Esophagus muscularis mucosa (tissue), 3 donors: ENCODE measurements at regions not wholly inside any gene's neighbourhood (a gene's known extent, or its start where the extent isn't known, plus 50 kb on each side); places are given as distances from the start of the nearest gene placed in this dataset.
"Not testable (repeated sequence)": the region's sequence is repeated elsewhere in the genome, so short reads cannot be mapped to it uniquely, and the experiment has no call there.

Source experiments
- POLR2A ChIP-seq: fragments of 450-650 bp; IDR thresholded peaks from one replicate; pipeline ENCODE4 v1.6.1; 2017; ENCODE audit warnings: antibody characterized with exemption, moderate library complexity, mild to moderate bottlenecking, low read depth
- TF ChIP-seq, protein P1 (sequence below), 3 experiments: fragments of 200-600 bp in 2 of 3; fragments of 450-650 bp in 1 of 3; sonication (generic) in 2 of 3; IDR thresholded peaks; one replicate each; pipeline ENCODE4 v1.5.1; 2017 to 2019; ENCODE audit warnings: antibody characterized with exemption in 3 of 3, mild to moderate bottlenecking in 2 of 3, moderate library complexity in 1 of 3

DNA sequence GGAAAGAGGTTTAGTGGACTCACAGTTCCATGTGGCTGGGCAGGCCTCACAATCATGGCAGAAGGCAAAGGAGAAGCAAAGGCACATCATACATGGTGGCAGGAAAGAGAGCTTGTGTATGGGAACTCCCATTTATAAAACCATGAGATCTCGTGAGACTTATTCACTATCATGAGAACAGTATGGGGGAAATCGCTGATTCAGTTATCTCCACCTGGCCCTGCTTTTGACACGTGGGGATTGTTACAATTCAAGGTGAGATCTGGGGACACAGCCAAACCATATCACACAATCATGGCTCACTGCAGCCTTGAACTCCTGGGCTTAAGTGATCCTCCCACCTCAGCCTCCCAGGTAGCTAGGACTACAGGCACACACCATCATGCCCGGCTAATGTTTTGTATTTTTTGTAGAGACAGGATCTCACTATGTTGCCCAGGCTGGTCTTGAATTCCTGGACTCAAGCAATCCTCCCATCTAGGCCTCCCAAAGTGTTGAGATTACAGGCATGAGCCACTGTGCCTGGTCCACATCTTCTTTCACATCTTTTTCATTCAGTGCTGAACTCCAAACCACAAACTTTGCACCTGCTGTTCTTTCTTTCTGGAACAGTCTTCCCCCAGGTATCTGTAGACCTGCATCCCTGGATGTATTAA is 194.2 kb downstream of the ZFP64 start:
- TF ChIP-seq, protein P1, sequence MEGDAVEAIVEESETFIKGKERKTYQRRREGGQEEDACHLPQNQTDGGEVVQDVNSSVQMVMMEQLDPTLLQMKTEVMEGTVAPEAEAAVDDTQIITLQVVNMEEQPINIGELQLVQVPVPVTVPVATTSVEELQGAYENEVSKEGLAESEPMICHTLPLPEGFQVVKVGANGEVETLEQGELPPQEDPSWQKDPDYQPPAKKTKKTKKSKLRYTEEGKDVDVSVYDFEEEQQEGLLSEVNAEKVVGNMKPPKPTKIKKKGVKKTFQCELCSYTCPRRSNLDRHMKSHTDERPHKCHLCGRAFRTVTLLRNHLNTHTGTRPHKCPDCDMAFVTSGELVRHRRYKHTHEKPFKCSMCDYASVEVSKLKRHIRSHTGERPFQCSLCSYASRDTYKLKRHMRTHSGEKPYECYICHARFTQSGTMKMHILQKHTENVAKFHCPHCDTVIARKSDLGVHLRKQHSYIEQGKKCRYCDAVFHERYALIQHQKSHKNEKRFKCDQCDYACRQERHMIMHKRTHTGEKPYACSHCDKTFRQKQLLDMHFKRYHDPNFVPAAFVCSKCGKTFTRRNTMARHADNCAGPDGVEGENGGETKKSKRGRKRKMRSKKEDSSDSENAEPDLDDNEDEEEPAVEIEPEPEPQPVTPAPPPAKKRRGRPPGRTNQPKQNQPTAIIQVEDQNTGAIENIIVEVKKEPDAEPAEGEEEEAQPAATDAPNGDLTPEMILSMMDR (IDR thresholded peaks at IDR 0.05): not testable (repeated sequence)
- not testable (repeated sequence) for TF ChIP-seq POLR2A
